Globus pallidus (tissue), 1 donor: ENCODE measurements at regions not wholly inside any gene's neighbourhood (a gene's known extent, or its start where the extent isn't known, plus 50 kb on each side); places are given as distances from the start of the nearest gene placed in this dataset.
"Not testable (repeated sequence)": the region's sequence is repeated elsewhere in the genome, so short reads cannot be mapped to it uniquely, and the experiment has no call there.

Experiments
- DNase-seq: peaks from one replicate; pipeline ENCODE4 v3.0.0-alpha.2; 2015; ENCODE audit warnings: low spot score

GRCh38 chr1:166307261-166308188 is 140.7 kb upstream of the FAM78B start:
- DNase-seq = no peak

DNA sequence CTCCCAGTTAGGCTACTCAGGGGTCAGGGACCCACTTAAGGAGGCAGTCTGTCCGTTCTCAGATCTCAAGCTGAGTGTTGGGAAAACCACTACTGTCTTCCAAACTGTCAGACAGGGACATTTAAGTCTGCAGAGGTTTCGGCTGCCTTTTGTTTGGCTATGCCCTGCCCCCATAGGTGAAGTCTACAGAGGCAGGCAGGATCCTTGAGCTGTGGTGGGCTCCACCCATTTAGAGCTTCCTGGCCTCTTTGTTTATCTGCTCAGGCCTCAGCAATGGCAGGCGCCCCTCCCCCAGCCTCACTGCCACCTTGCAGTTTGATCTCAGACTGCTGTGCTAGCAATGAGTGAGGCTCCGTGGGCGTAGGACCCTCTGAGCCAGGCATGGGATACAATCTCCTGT is 149.5 kb upstream of the FAM78B start:
- not testable (repeated sequence) for DNase-seq

DNA sequence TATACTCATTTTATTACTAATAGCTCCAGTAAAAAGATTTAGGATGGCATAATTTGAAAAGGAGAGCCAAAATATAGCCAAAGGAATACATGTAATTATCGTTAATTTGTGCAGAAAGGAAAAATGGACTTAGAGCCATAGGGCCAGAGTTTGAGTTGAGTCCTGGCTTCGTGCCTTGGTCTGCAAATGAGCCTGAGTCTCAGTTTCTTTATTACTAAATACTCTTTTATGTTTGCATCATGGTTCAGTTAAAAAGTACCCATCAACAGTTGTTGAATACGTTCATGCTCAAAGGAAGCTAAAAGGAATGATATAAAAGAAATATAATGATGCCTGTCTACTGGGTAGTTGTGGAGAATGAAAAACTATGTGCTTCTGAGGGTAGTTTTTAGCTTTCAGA is 155.7 kb upstream of the FAM78B start:
- DNase-seq = no peak

DNA sequence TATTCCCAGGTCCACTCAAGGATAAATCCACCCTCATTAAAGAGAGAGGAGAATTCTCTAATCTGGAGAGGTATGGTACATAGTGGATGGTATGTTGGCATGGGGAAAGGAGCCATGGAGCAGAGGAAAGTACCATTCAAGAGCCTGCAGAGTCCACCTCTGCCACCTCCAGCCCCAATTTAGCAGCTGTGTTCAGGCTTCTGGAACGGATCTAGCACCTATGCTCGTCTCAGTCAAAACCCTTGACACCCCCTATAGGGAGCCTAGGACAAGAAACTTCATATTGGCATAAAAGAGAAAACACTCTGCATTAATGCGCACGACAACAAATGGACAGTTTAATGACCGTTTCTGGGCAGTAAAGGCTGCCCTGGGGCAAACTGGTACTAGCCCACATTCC is 161.1 kb upstream of the FAM78B start:
- DNase-seq = no peak

- no peak for DNase-seq
Measured at GRCh38 chr1:166328956-166329355, 162.2 kb upstream of the FAM78B start.

DNA sequence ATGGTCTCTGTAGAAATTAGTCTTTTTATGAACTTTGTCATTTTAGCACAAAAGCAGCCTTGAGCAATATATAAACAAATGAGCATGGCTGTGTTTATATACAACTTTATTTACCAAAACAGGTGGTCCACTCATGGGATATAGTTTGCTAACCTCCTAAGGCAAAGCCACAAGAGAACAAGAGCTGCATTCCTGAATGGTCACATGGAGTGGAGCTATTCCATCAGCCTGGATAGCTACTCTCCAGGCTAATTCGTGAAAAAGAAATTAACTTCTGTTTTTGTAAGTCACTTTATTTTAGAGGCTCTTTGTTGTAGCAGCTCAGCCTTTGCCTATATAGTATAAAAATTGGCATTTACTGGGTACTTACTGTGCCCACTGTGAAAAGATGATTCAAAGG is 163.3 kb upstream of the FAM78B start:
- DNase-seq = no peak

GRCh38 chr1:166338105-166338504 is 171.3 kb upstream of the FAM78B start:
- DNase-seq = no peak

GRCh38 chr1:166340709-166341108 is 173.9 kb upstream of the FAM78B start:
- DNase-seq = no peak

- no peak for DNase-seq
Measured at GRCh38 chr1:166343276-166343675, 176.5 kb upstream of the FAM78B start.

- no peak for DNase-seq
Measured at GRCh38 chr1:166350490-166350889, 183.7 kb upstream of the FAM78B start.

DNA sequence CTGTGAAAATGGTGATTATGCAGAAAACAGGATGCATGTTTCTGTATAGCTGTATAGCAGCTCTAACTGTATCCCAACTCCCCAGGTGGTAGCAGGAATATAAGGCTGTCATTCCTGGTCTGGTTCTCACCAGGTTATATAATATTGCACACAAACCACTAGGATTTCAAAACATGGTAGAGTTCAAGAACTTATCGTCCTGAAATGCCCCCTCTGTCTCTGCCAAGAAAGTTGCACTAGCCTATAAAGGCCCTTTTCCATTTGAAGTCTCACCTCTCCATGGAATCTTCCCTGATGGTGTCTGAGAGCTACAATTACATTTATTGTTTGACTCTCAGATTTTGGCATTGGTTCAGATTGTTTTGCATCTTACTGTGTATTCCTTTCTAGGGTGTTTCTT is 184.9 kb upstream of the FAM78B start:
- no peak for DNase-seq

GRCh38 chr1:166353213-166353612 is 186.4 kb upstream of the FAM78B start:
- no peak for DNase-seq

DNA sequence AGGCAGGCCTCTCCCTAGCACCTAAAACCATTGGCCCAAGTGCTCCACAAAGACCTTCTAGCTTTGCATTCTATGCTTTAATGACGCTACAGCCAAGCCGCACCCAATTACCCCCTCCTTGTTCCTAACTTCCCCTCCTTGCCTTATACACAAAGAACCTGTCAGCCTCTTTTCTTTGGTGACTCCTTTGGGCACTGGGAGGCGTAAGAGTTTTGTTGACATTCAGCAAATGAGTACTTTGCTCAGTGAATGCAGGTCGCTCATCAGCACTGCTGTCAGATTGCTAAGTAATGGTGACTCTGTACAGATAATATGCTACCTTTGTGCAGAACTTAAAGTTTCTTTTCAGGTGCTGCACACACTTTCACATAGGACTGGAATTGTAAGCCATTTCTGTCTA is 187.6 kb upstream of the FAM78B start:
- DNase-seq = no peak

DNA sequence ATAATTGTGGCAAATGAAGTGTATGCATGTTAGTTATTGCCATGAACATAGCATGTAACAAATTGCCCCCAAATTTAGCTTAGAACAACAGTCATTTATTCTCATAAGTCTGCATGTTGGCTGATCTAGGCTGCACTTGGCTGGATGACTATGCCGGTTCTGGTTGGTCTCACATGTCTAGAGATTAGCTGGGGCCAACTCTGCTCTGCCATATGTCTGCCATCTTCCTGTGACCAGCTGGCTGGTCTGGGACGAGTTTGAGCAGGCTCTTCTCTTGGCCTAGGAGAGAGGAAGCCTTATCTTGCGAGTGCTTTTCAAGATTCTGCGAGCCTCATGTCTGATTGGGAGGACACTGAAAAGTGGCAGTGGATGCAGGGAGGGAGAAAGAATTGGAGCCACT is 198.3 kb upstream of the FAM78B start:
- DNase-seq = no peak

DNA sequence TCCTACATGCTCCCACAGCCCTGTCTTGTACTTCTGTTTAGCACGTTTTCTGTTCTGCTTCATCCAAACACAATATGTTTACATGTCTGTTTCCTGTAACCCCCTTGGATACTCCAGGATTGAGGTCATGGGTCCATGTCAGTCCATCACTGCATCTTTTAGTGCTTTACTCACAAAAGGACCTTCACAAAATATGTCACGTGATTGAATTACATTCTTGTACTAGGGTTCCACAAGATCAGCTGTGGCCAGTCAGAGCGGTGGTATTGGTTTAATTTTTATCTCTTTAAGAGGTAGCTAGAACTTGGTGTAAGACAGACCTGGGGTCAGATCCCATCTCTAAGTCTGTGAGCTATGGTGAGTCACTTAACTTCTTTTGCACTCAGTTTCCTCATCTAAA is 201.2 kb upstream of the FAM78B start:
- no peak for DNase-seq

DNA sequence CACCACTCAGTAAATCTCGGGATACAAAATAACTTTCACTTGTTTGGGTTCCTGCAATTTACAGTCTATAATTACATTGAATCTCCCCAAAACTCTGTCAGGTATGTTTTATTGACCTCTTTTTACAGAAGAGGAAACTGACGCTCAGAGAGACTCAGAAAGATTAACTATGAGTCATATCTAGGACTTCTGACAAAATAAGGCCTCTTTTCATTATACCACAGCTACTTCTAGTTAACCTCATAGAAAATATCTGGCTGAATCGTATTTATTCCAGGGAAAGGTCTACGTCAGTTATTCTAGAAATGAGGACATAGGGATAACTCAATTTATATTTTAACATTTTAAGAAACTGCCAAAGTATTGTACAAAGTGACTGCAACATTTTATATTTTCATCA is 211.1 kb upstream of the FAM78B start:
- no peak for DNase-seq

- no peak for DNase-seq
Measured at GRCh38 chr1:166378805-166379204, 212.0 kb upstream of the FAM78B start.

- no peak for DNase-seq
Measured at GRCh38 chr1:166379447-166379846, 212.6 kb upstream of the FAM78B start.

DNA sequence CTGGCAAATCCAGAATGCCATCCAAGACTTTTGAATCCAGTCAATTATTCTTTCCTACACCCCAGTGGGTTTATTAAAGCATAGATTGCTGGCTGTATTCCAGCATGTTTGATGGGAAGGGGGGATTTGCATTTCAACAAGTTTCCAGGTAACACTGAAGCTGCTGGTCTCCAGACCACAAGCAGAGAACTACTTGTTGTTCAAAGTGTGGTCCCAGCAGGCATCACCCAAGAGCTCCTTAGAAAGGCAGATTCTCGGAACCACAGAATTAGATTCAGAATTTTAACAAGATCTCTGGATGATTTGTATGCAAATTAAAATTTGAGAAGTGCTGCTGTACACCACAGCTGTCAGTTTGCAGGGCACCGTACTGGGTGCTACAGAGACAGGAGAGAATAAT is 216.3 kb upstream of the FAM78B start:
- DNase-seq = no peak

GRCh38 chr1:166383635-166384346 is 217.0 kb upstream of the FAM78B start:
- no peak for DNase-seq

GRCh38 chr1:166384948-166385347 is 218.1 kb upstream of the FAM78B start:
- no peak for DNase-seq

DNA sequence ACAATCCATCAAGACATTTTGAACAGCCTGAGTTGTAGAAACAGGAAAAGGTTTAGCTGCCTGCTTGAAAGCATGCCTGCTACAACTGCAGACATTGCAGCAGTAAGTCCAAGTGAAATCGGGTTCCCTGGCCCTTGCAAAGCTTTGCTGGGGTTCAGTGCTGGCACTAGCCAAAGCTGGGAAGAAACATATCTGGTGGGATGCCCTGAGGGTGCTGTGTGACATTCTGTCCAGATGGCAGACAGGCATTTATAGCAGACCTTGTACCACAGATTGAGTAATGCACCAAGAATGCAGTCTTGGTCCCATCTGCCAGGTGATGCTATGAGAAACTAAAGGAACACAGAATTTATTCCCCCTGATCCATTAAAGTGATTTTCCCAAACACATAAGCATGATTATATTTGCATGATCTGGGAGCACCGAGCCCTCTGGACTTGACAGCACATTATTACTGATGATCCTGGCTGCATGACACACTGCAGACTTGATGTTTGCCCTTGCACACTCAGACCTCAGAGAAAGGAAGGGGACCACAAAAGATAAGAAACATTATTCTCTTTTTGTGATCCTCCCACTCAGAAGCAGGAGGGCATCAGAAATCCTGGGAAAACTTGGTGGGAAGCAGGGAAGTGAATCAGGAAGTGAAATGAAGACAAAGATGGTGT is 223.7 kb upstream of the FAM78B start:
- DNase-seq = no peak
